WTC11 (cell line): ENCODE measurements at regions not wholly inside any gene's neighbourhood (a gene's known extent, or its start where the extent isn't known, plus 50 kb on each side); places are given as distances from the start of the nearest gene placed in this dataset.

ENCODE experiments used
- ATAC-seq: fragments of 200-7000 bp; cut with Tn5 transposase; 2 replicates; pipeline ENCODE4 v1.10.0; 2021; ENCODE audit warnings: mild to moderate bottlenecking, moderate library complexity
- CTCF ChIA-PET: fragments of 300-600 bp; sonication (Branson Sonifier 250); formaldehyde crosslinking; loops from one replicate; lab custom pipeline; 2021; ENCODE audit warnings: antibody characterized with exemption; lab: Charles Lee
- POLR2A ChIA-PET: fragments of 350-600 bp; sonication (Branson Sonifier 250); formaldehyde crosslinking; loops from one replicate; lab custom pipeline; 2021; ENCODE audit warnings: antibody characterized with exemption; lab: Charles Lee
- DNase-seq: peaks from one replicate; pipeline ENCODE4 v3.0.0; 2021; ENCODE audit warnings: low spot score
- H3K27ac Mint-ChIP-seq: 2 replicates; pipeline ENCODE4 v1.8.0; 2021; ENCODE audit warnings: mixed read lengths
- H3K27me3 Mint-ChIP-seq: 2 replicates; pipeline ENCODE4 v1.8.0; 2021; ENCODE audit warnings: low read depth, mild to moderate bottlenecking, moderate library complexity, mixed read lengths
- H3K36me3 Mint-ChIP-seq: 2 replicates; pipeline ENCODE4 v1.8.0; 2021; ENCODE audit warnings: mixed read lengths
- H3K4me1 Mint-ChIP-seq: 2 replicates; pipeline ENCODE4 v1.8.0; 2022; ENCODE audit warnings: mixed read lengths
- H3K4me3 Mint-ChIP-seq: 2 replicates; pipeline ENCODE4 v1.8.0; 2021; ENCODE audit warnings: mild to moderate bottlenecking, moderate library complexity, mixed read lengths
- H3K9me3 Mint-ChIP-seq: 2 replicates; pipeline ENCODE4 v1.8.0; 2021; ENCODE audit warnings: mixed read lengths
- CREM ChIP-seq: sonication (generic); formaldehyde crosslinking; IDR thresholded peaks from 2 replicates; pipeline ENCODE4 v1.8.1; 2022; ENCODE audit warnings: mild to moderate bottlenecking, missing genetic modification reagents, moderate library complexity
- HMGXB4 ChIP-seq: sonication (generic); formaldehyde crosslinking; IDR thresholded peaks from 2 replicates; pipeline ENCODE4 v1.8.1; 2023; ENCODE audit warnings: mild to moderate bottlenecking, moderate library complexity, missing genetic modification reagents
- KAT7 ChIP-seq: sonication (generic); formaldehyde crosslinking; IDR thresholded peaks from 2 replicates; pipeline ENCODE4 v1.8.1; 2023; ENCODE audit warnings: missing genetic modification reagents, mild to moderate bottlenecking, borderline replicate concordance
- NFE2L1 ChIP-seq: sonication (generic); formaldehyde crosslinking; IDR thresholded peaks from 2 replicates; pipeline ENCODE4 v1.8.1; 2023; ENCODE audit warnings: missing genetic modification reagents
- PRDM15 ChIP-seq: sonication (generic); formaldehyde crosslinking; IDR thresholded peaks from 2 replicates; pipeline ENCODE4 v1.8.0; 2022; ENCODE audit warnings: missing genetic modification reagents
- PREB ChIP-seq: sonication (generic); formaldehyde crosslinking; IDR thresholded peaks from 2 replicates; pipeline ENCODE4 v1.8.1; 2022; ENCODE audit warnings: mild to moderate bottlenecking, missing genetic modification reagents, moderate library complexity, borderline replicate concordance
- RORB ChIP-seq: fragments of 250-450 bp; sonication (Bioruptor Pico); IDR thresholded peaks from 2 replicates; pipeline ENCODE4 v1.9.0; 2021; ENCODE audit warnings: mild to moderate bottlenecking
- SMAD4 ChIP-seq: sonication (generic); formaldehyde crosslinking; IDR thresholded peaks from 2 replicates; pipeline ENCODE4 v1.8.0; 2022; ENCODE audit warnings: mild to moderate bottlenecking, missing genetic modification reagents
- STAT6 ChIP-seq: sonication (generic); formaldehyde crosslinking; conservative IDR thresholded peaks from 2 replicates; pipeline ENCODE4 v1.8.1; 2023; ENCODE audit warnings: mild to moderate bottlenecking, low read depth, missing genetic modification reagents, moderate library complexity
- ZBTB43 ChIP-seq: sonication (generic); formaldehyde crosslinking; IDR thresholded peaks from 2 replicates; pipeline ENCODE4 v1.8.1; 2023; ENCODE audit warnings: mild to moderate bottlenecking, missing genetic modification reagents
- ZMAT4 ChIP-seq: fragments of 250-450 bp; sonication (Bioruptor Pico); IDR thresholded peaks from 2 replicates; pipeline ENCODE4 v1.9.0; 2021; ENCODE audit warnings: mild to moderate bottlenecking
- ZNF121 ChIP-seq: sonication (generic); formaldehyde crosslinking; IDR thresholded peaks from 2 replicates; pipeline ENCODE4 v1.8.0; 2023; ENCODE audit warnings: missing genetic modification reagents
- ZNF138 ChIP-seq: sonication (generic); formaldehyde crosslinking; conservative IDR thresholded peaks from 2 replicates; pipeline ENCODE4 v1.8.1; 2022; ENCODE audit warnings: mild to moderate bottlenecking, moderate library complexity, missing genetic modification reagents
- ZNF416 ChIP-seq: fragments of 250-450 bp; sonication (Bioruptor Pico); IDR thresholded peaks from 2 replicates; pipeline ENCODE4 v1.9.0; 2021; ENCODE audit warnings: mild to moderate bottlenecking, inconsistent platforms
- ZNF512 ChIP-seq: sonication (generic); formaldehyde crosslinking; IDR thresholded peaks from 2 replicates; pipeline ENCODE4 v1.8.1; 2022; ENCODE audit warnings: missing genetic modification reagents, borderline replicate concordance
- ZSCAN18 ChIP-seq: fragments of 250-450 bp; sonication (Bioruptor Pico); IDR thresholded peaks from 2 replicates; pipeline ENCODE4 v2.1.2; 2022; ENCODE audit warnings: mild to moderate bottlenecking, moderate library complexity

- CTCF ChIA-PET, result no interaction called here
- DNase-seq, result no peak
- Mint-ChIP-seq H3K4me1 (0 out of 2 replicates have a peak, but pooled peaks cover 3% of the 10 kb centered on the region), H3K27me3 (no peaks in the 10 kb centered on the region), H3K36me3 (no peaks in the 10 kb centered on the region), H3K27ac (no peak overlapping the region), H3K4me3 (no peak overlapping the region), H3K9me3 (peaks cover 4% of the 10 kb centered on the region; the same call in 1 of the 2 replicates)
- no peak for ATAC-seq
- POLR2A ChIA-PET, result no interaction called here
- TF ChIP-seq ZMAT4 (no peak), SMAD4 (no peak), ZNF138 (CRISPR knock-in tag) (no peak), NFE2L1 (CRISPR knock-in tag) (no peak), PREB (no peak), ZSCAN18 (CRISPR knock-in tag) (no peak)
Observed at GRCh38 chr5:108484035-108484434, 102.1 kb upstream of the FBXL17 start.

GRCh38 chr5:108481355-108481931 lies 99.5 kb upstream of the FBXL17 start:
- DNase-seq (no peak), ATAC-seq (peak; percentile 69)
- Mint-ChIP-seq H3K36me3 (no peaks in the 10 kb centered on the region), H3K27ac (no peak overlapping the region), H3K4me1 (0 out of 2 replicates have a peak, but pooled peaks cover 3% of the 10 kb centered on the region), H3K9me3 (no peaks in the 10 kb centered on the region), H3K4me3 (no peak overlapping the region), H3K27me3 (no peaks in the 10 kb centered on the region)
- ChIA-PET POLR2A (no interaction called here), CTCF (no interaction called here)
- no peak for TF ChIP-seq ZNF512 (CRISPR knock-in tag)
- no peak for TF ChIP-seq KAT7 (CRISPR knock-in tag)
- no peak for TF ChIP-seq ZNF416 (CRISPR knock-in tag)
- no peak for TF ChIP-seq STAT6 (CRISPR knock-in tag)

- H3K36me3 Mint-ChIP-seq, result no peaks in the 10 kb centered on the region
- ATAC-seq (no peak), DNase-seq (no peak)
- ChIA-PET POLR2A (no interaction called here), CTCF (no interaction called here)
- no peaks in the 10 kb centered on the region for H3K4me1 Mint-ChIP-seq
- peaks cover 14% of the 10 kb centered on the region for H3K9me3 Mint-ChIP-seq
- no peak overlapping the region for H3K27ac Mint-ChIP-seq
- no peaks in the 10 kb centered on the region for H3K27me3 Mint-ChIP-seq
- H3K4me3 Mint-ChIP-seq, result no peak overlapping the region
- no peak for TF ChIP-seq HMGXB4 (CRISPR knock-in tag)
- TF ChIP-seq ZNF121 (CRISPR knock-in tag), result no peak
- TF ChIP-seq ZBTB43 (CRISPR knock-in tag), result no peak
- no peak for TF ChIP-seq CREM
- no peak for TF ChIP-seq RORB (CRISPR knock-in tag)
- TF ChIP-seq PRDM15 (CRISPR knock-in tag), result no peak
Observed at GRCh38 chr5:108472237-108472636, 90.3 kb upstream of the FBXL17 start.
